Mucosa of descending colon (tissue), 3 donors: ENCODE measurements at regions not wholly inside any gene's neighbourhood (a gene's known extent, or its start where the extent isn't known, plus 50 kb on each side); places are given as distances from the start of the nearest gene placed in this dataset.

Source experiments
- ATAC-seq: fragments of 200-7000 bp; cut with Tn5 transposase; one replicate; pipeline ENCODE4 v1.9.1; 2020; ENCODE audit warnings: mild to moderate bottlenecking, moderate library complexity
- DNase-seq, 3 donors: peaks; one replicate each; pipeline ENCODE4 v3.0.0-alpha.2; 2020
- H3K36me3 ChIP-seq: fragments of 200-600 bp; one replicate; pipeline ENCODE4 v1.8.0; 2021; ENCODE audit warnings: low read depth, mild to moderate bottlenecking
- H3K4me1 ChIP-seq: fragments of 200-600 bp; one replicate; pipeline ENCODE4 v1.8.0; 2021; ENCODE audit warnings: low read depth, mild to moderate bottlenecking
- H3K4me3 ChIP-seq: fragments of 200-600 bp; one replicate; pipeline ENCODE4 v1.8.0; 2021; ENCODE audit warnings: mild to moderate bottlenecking
- H3K9me3 ChIP-seq: fragments of 200-600 bp; one replicate; pipeline ENCODE4 v1.8.0; 2021; ENCODE audit warnings: mild to moderate bottlenecking
- CTCF ChIP-seq: fragments of 200-600 bp; IDR thresholded peaks from one replicate; pipeline ENCODE4 v1.8.0; 2022; ENCODE audit warnings: antibody characterized with exemption, mild to moderate bottlenecking
- intact Hi-C, 2 donors: fragments of 100-400 bp; cut with DNase I in 1 of 2; cut with micrococcal nuclease in 1 of 2; formaldehyde crosslinking; loops; one replicate each; pipeline versions ENCODE4 v1.11.0 to v1.11.1; 2022; cut with DNase I, micrococcal nuclease
- donor health status: DM: no; HTN: no; CAD: no; lungs with moderate emphysema.
- donor health status: DM: no; HTN: no; CAD: no.
- donor health status: DM: no; HTN: yes; CAD: no.

- Histone ChIP-seq H3K4me1 (no peaks in the 10 kb centered on the region), H3K4me3 (no peak overlapping the region), H3K9me3 (no peaks in the 10 kb centered on the region), H3K36me3 (no peaks in the 10 kb centered on the region)
- TF ChIP-seq CTCF = no peak
- DNase-seq = no peak
- intact Hi-C loops = no loop called here
- no peak for ATAC-seq
These were observed 293.8 kb downstream of the RFPL4B start for GRCh38 chr6:112640891-112641290.

GRCh38 chr6:112649853-112650252, 302.7 kb downstream of the RFPL4B start:
- Histone ChIP-seq H3K4me3 (no peak overlapping the region), H3K36me3 (no peaks in the 10 kb centered on the region), H3K9me3 (no peaks in the 10 kb centered on the region), H3K4me1 (no peaks in the 10 kb centered on the region)
- TF ChIP-seq CTCF = no peak
- intact Hi-C loops = no loop called here
- DNase-seq (no peak), ATAC-seq (no peak)

GRCh38 chr6:112651239-112651638, 304.1 kb downstream of the RFPL4B start:
- ATAC-seq (no peak), DNase-seq (no peak)
- Histone ChIP-seq H3K9me3 (no peaks in the 10 kb centered on the region), H3K4me3 (no peak overlapping the region), H3K36me3 (no peaks in the 10 kb centered on the region), H3K4me1 (no peaks in the 10 kb centered on the region)
- intact Hi-C loops = no loop called here
- TF ChIP-seq CTCF = no peak

- no peaks in the 10 kb centered on the region for H3K4me1 ChIP-seq
- intact Hi-C loops = no loop called here
- H3K36me3 ChIP-seq = no peaks in the 10 kb centered on the region
- ATAC-seq = no peak
- no peak overlapping the region for H3K4me3 ChIP-seq
- no peak for DNase-seq
- TF ChIP-seq CTCF = no peak
- no peaks in the 10 kb centered on the region for H3K9me3 ChIP-seq
These were observed 312.8 kb downstream of the RFPL4B start for GRCh38 chr6:112659912-112660311.

GRCh38 chr6:112660626-112661025, 313.5 kb downstream of the RFPL4B start:
- no peak for TF ChIP-seq CTCF
- no peaks in the 10 kb centered on the region for H3K36me3 ChIP-seq
- ATAC-seq = no peak

GRCh38 chr6:112663698-112664097, 316.6 kb downstream of the RFPL4B start:
- no peak overlapping the region for H3K4me3 ChIP-seq
- DNase-seq = no peak
- intact Hi-C loops = no loop called here
- no peaks in the 10 kb centered on the region for H3K4me1 ChIP-seq
- H3K9me3 ChIP-seq = no peaks in the 10 kb centered on the region
- no peaks in the 10 kb centered on the region for H3K36me3 ChIP-seq
- no peak for TF ChIP-seq CTCF
- no peak for ATAC-seq

More at GRCh38 chr6:112660626-112661025, 313.5 kb downstream of the RFPL4B start:
- Histone ChIP-seq H3K4me1 (no peaks in the 10 kb centered on the region), H3K9me3 (no peaks in the 10 kb centered on the region), H3K4me3 (no peak overlapping the region)
- intact Hi-C loops = no loop called here
- no peak for DNase-seq
